HL-60 (cell line): ENCODE measurements at regions not wholly inside any gene's neighbourhood (a gene's known extent, or its start where the extent isn't known, plus 50 kb on each side); places are given as distances from the start of the nearest gene placed in this dataset.

Experiments
- DNase-seq, 2 experiments: peaks; one replicate each; pipeline ENCODE4 v3.0.0-alpha.2; 2010 to 2020; ENCODE audit warnings: low read depth in 1 of 2, low spot score in 1 of 2
- H3K27ac ChIP-seq: fragments of 250-450 bp; sonication (Bioruptor Pico); replicated peaks from 2 replicates; pipeline ENCODE4 v1.5.1; 2020; ENCODE audit warnings: mild to moderate bottlenecking, moderate library complexity
- H3K27me3 ChIP-seq: fragments of 250-450 bp; sonication (Bioruptor Pico); 2 replicates; pipeline ENCODE4 v1.5.1; 2021; ENCODE audit warnings: mild to moderate bottlenecking, moderate library complexity; ENCODE audit not compliant: insufficient read depth, poor library complexity, severe bottlenecking
- H3K4me3 ChIP-seq: replicated peaks from 2 replicates; pipeline ENCODE4 v1.5.1; 2011; ENCODE audit warnings: mild to moderate bottlenecking, control low read depth, low read length; ENCODE audit not compliant: insufficient read depth
- CTCF ChIP-seq: IDR thresholded peaks from one replicate; pipeline ENCODE4 v1.5.1; 2011; ENCODE audit warnings: low read length, control low read depth, inconsistent platforms; ENCODE audit not compliant: insufficient read depth
- GABPA ChIP-seq: IDR thresholded peaks from 2 replicates; pipeline ENCODE4 v1.6.1; 2012; ENCODE audit warnings: low read depth
- POLR2AphosphoS5 ChIP-seq: IDR thresholded peaks from 2 replicates; pipeline ENCODE4 v1.6.1; 2012; ENCODE audit warnings: low read depth
- REST ChIP-seq: IDR thresholded peaks from 2 replicates; pipeline ENCODE4 v1.6.1; 2012; ENCODE audit warnings: low read depth; ENCODE audit not compliant: insufficient replicate concordance
- SPI1 ChIP-seq: IDR thresholded peaks from 2 replicates; pipeline ENCODE4 v1.6.1; 2012; ENCODE audit warnings: low read depth, mild to moderate bottlenecking, borderline replicate concordance

GRCh38 chr13:64534302-64534701, 2695.8 kb downstream of the PCDH9 start:
- no peak for DNase-seq
- H3K27ac ChIP-seq: no peak overlapping the region
- no peak overlapping the region for H3K4me3 ChIP-seq
- no peaks in the 10 kb centered on the region for H3K27me3 ChIP-seq
- TF ChIP-seq GABPA: no peak
- TF ChIP-seq REST: no peak
- TF ChIP-seq CTCF: no peak

GRCh38 chr13:64531400-64531799, 2698.7 kb downstream of the PCDH9 start:
- Histone ChIP-seq H3K27ac (no peak overlapping the region), H3K27me3 (no peaks in the 10 kb centered on the region), H3K4me3 (no peak overlapping the region)
- DNase-seq: no peak
- TF ChIP-seq CTCF: no peak

GRCh38 chr13:64529874-64530485, 2700.2 kb downstream of the PCDH9 start:
- Histone ChIP-seq H3K27ac (no peak overlapping the region), H3K4me3 (no peak overlapping the region), H3K27me3 (no peaks in the 10 kb centered on the region)
- TF ChIP-seq CTCF (peak; percentile 8), REST (no peak), POLR2AphosphoS5 (no peak)
- peak in 1 of 2 experiments; percentile 11 for DNase-seq

- no peak for DNase-seq
- H3K27me3 ChIP-seq: no peaks in the 10 kb centered on the region
- H3K27ac ChIP-seq: no peak overlapping the region
- H3K4me3 ChIP-seq: no peak overlapping the region
- TF ChIP-seq CTCF: no peak
- TF ChIP-seq POLR2AphosphoS5: no peak
- no peak for TF ChIP-seq REST
- TF ChIP-seq GABPA: no peak
- TF ChIP-seq SPI1: no peak
Measured at GRCh38 chr13:64528838-64529237, 2701.3 kb downstream of the PCDH9 start.
